Endothelial cell (in vitro differentiated cells): ENCODE measurements at regions not wholly inside any gene's neighbourhood (a gene's known extent, or its start where the extent isn't known, plus 50 kb on each side); places are given as distances from the start of the nearest gene placed in this dataset.

Experiments
- DNase-seq: peaks from one replicate; pipeline ENCODE4 v3.0.0; 2021; ENCODE audit warnings: low spot score
- H3K27ac Mint-ChIP-seq: one replicate; pipeline ENCODE4 v1.8.0; 2021; ENCODE audit warnings: mixed read lengths, inconsistent platforms; ENCODE audit not compliant: unreplicated experiment
- H3K27me3 Mint-ChIP-seq: one replicate; pipeline ENCODE4 v1.8.0; 2021; ENCODE audit warnings: mild to moderate bottlenecking, moderate library complexity, mixed read lengths, inconsistent platforms; ENCODE audit not compliant: unreplicated experiment
- H3K36me3 Mint-ChIP-seq: one replicate; pipeline ENCODE4 v1.8.0; 2021; ENCODE audit warnings: mild to moderate bottlenecking, low read depth, mixed read lengths, inconsistent platforms; ENCODE audit not compliant: unreplicated experiment
- H3K4me1 Mint-ChIP-seq: one replicate; pipeline ENCODE4 v1.8.0; 2021; ENCODE audit warnings: mild to moderate bottlenecking, mixed read lengths, inconsistent platforms; ENCODE audit not compliant: unreplicated experiment
- H3K4me3 Mint-ChIP-seq: one replicate; pipeline ENCODE4 v1.8.0; 2021; ENCODE audit warnings: mild to moderate bottlenecking, mixed read lengths, inconsistent platforms; ENCODE audit not compliant: unreplicated experiment
- H3K9me3 Mint-ChIP-seq: one replicate; pipeline ENCODE4 v1.8.0; 2021; ENCODE audit warnings: mixed read lengths, inconsistent platforms; ENCODE audit not compliant: unreplicated experiment
- CTCF ChIP-seq: fragments of 200-600 bp; sonication (generic); IDR thresholded peaks from one replicate; pipeline ENCODE4 v1.5.0; 2021; ENCODE audit warnings: antibody characterized with exemption; ENCODE audit not compliant: unreplicated experiment

GRCh38 chr13:86946734-86947133 is 724.4 kb upstream of the SLITRK5 start:
- no peaks in the 10 kb centered on the region for H3K4me1 Mint-ChIP-seq
- H3K4me3 Mint-ChIP-seq = no peak overlapping the region
- no peaks in the 10 kb centered on the region for H3K36me3 Mint-ChIP-seq
- no peak for DNase-seq
- H3K27ac Mint-ChIP-seq = no peak overlapping the region
- no peaks in the 10 kb centered on the region for H3K9me3 Mint-ChIP-seq
- no peaks in the 10 kb centered on the region for H3K27me3 Mint-ChIP-seq
- TF ChIP-seq CTCF = no peak

- TF ChIP-seq CTCF = no peak
- no peaks in the 10 kb centered on the region for H3K4me1 Mint-ChIP-seq
- no peaks in the 10 kb centered on the region for H3K36me3 Mint-ChIP-seq
- no peak overlapping the region for H3K27ac Mint-ChIP-seq
- H3K9me3 Mint-ChIP-seq = no peaks in the 10 kb centered on the region
- DNase-seq = no peak
- H3K27me3 Mint-ChIP-seq = no peaks in the 10 kb centered on the region
- no peak overlapping the region for H3K4me3 Mint-ChIP-seq
These were observed 716.8 kb upstream of the SLITRK5 start for GRCh38 chr13:86954341-86954740.

- Mint-ChIP-seq H3K4me1 (no peaks in the 10 kb centered on the region), H3K4me3 (no peak overlapping the region), H3K36me3 (no peaks in the 10 kb centered on the region), H3K27ac (no peak overlapping the region), H3K9me3 (no peaks in the 10 kb centered on the region), H3K27me3 (no peaks in the 10 kb centered on the region)
- DNase-seq = no peak
- no peak for TF ChIP-seq CTCF
These were observed 710.3 kb upstream of the SLITRK5 start for GRCh38 chr13:86960876-86961275.

- Mint-ChIP-seq H3K4me1 (no peaks in the 10 kb centered on the region), H3K36me3 (no peaks in the 10 kb centered on the region), H3K4me3 (no peak overlapping the region), H3K9me3 (no peaks in the 10 kb centered on the region), H3K27ac (no peak overlapping the region), H3K27me3 (no peaks in the 10 kb centered on the region)
- no peak for TF ChIP-seq CTCF
- DNase-seq = no peak
These were observed 696.7 kb upstream of the SLITRK5 start for GRCh38 chr13:86974251-86974994.

GRCh38 chr13:86974995-86975328 is 696.2 kb upstream of the SLITRK5 start:
- no peak for TF ChIP-seq CTCF
- H3K36me3 Mint-ChIP-seq = no peaks in the 10 kb centered on the region
- no peak overlapping the region for H3K27ac Mint-ChIP-seq
- DNase-seq = no peak
- H3K4me1 Mint-ChIP-seq = no peaks in the 10 kb centered on the region
- no peaks in the 10 kb centered on the region for H3K9me3 Mint-ChIP-seq
- no peak overlapping the region for H3K4me3 Mint-ChIP-seq
- no peaks in the 10 kb centered on the region for H3K27me3 Mint-ChIP-seq
